PFSK-1 (cell line): ENCODE measurements at regions not wholly inside any gene's neighbourhood (a gene's known extent, or its start where the extent isn't known, plus 50 kb on each side); places are given as distances from the start of the nearest gene placed in this dataset.

ENCODE experiments used
- POLR2AphosphoS5 ChIP-seq: IDR thresholded peaks from 2 replicates; pipeline ENCODE4 v1.6.1; 2012; ENCODE audit warnings: low read depth, mild to moderate bottlenecking, control low read depth, low read length, moderate library complexity
- TF ChIP-seq, protein P1 (sequence below), 2 experiments: IDR thresholded peaks; 2 replicates each; pipeline versions ENCODE4 v1.6.1 to v1.8.0; 2011 to 2012; ENCODE audit warnings: low read depth in 2 of 2, low read length in 2 of 2, control low read depth in 1 of 2, inconsistent platforms in 1 of 2, mild to moderate bottlenecking in 1 of 2, moderate library complexity in 1 of 2; ENCODE audit not compliant: insufficient read depth in 1 of 2

DNA sequence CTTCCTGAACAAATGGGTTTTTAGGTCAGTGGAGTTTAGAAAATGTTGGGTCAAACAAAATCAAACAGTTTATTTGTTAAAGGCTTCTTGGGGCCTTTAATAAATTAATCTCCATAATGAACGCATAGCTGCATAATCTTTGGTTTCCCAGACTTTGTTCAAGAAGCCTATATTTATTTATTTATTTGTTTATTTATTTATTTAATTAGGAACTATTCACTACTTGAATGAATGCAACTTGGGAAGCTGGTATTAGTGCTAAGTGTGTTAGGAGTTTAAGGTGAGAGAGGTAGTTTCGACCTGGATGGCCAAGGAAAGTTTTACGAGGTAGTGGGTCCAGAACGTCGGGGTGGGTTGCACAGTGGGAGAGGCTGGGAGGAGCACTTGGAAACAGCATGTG is 281.9 kb upstream of the C2CD4B start:
- TF ChIP-seq POLR2AphosphoS5: no peak
- TF ChIP-seq, protein P1, sequence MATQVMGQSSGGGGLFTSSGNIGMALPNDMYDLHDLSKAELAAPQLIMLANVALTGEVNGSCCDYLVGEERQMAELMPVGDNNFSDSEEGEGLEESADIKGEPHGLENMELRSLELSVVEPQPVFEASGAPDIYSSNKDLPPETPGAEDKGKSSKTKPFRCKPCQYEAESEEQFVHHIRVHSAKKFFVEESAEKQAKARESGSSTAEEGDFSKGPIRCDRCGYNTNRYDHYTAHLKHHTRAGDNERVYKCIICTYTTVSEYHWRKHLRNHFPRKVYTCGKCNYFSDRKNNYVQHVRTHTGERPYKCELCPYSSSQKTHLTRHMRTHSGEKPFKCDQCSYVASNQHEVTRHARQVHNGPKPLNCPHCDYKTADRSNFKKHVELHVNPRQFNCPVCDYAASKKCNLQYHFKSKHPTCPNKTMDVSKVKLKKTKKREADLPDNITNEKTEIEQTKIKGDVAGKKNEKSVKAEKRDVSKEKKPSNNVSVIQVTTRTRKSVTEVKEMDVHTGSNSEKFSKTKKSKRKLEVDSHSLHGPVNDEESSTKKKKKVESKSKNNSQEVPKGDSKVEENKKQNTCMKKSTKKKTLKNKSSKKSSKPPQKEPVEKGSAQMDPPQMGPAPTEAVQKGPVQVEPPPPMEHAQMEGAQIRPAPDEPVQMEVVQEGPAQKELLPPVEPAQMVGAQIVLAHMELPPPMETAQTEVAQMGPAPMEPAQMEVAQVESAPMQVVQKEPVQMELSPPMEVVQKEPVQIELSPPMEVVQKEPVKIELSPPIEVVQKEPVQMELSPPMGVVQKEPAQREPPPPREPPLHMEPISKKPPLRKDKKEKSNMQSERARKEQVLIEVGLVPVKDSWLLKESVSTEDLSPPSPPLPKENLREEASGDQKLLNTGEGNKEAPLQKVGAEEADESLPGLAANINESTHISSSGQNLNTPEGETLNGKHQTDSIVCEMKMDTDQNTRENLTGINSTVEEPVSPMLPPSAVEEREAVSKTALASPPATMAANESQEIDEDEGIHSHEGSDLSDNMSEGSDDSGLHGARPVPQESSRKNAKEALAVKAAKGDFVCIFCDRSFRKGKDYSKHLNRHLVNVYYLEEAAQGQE (IDR thresholded peaks at IDR 0.05; ENCODE audit: insufficient read depth in 1 of 2, low read depth in 2 of 2, low read length in 2 of 2): no peak
